Heart left ventricle (tissue), 13 donors: ENCODE measurements at regions not wholly inside any gene's neighbourhood (a gene's known extent, or its start where the extent isn't known, plus 50 kb on each side); places are given as distances from the start of the nearest gene placed in this dataset.

Experiments
- POLR2A ChIP-seq, 2 donors: fragments of 450-650 bp; IDR thresholded peaks; one replicate each; pipeline ENCODE4 v1.6.1; 2017; ENCODE audit warnings: antibody characterized with exemption in 2 of 2, mild to moderate bottlenecking in 2 of 2, moderate library complexity in 2 of 2
- TF ChIP-seq, protein P1 (sequence below), 12 donors: fragments of 200-600 bp; sonication (generic) in 4 of 12; IDR thresholded peaks; one replicate each; pipeline versions ENCODE4 v1.5.0 to v1.8.0; 2018 to 2022; ENCODE audit warnings: antibody characterized with exemption in 12 of 12, mild to moderate bottlenecking in 5 of 12
- donor health status: ischemic (EF 13 %, LVEDD 7.1; RV severe dilation, severe dysfunction).
- donor health status: DM: no; HTN: yes; CAD: no.
- donor health status: DM: no; HTN: no; CAD: no.
- donor health status: ischemic (EF 25% LVEDD 6.9; RV normal size, moderate dysfunction).
- donor health status: ischemic (EF 25% LVEDD 5.7; RV mildly dilated, moderate dysfunction).
- donor health status: ischemic (EF 35%, LVEDD 5.7; RV mildly dilated, moderate dysfunction).
- donor health status: nonischemic (EF 11% LVEDD 7.7; RV severe dilation, severe dysfunction).
- donor health status: DM: yes; HTN: yes; CAD: no.
- donor health status: PGD.
- donor health status: ischemic (EF 29% LVEDD 5.4; RV normal size, mild dysfunction).
- donor health status: nonischemic (EF 23%, LVEDD 6.1; RV moderate dilation, normal function).

- TF ChIP-seq POLR2A (IDR thresholded peaks at IDR 0.05): no peak
- TF ChIP-seq, protein P1, sequence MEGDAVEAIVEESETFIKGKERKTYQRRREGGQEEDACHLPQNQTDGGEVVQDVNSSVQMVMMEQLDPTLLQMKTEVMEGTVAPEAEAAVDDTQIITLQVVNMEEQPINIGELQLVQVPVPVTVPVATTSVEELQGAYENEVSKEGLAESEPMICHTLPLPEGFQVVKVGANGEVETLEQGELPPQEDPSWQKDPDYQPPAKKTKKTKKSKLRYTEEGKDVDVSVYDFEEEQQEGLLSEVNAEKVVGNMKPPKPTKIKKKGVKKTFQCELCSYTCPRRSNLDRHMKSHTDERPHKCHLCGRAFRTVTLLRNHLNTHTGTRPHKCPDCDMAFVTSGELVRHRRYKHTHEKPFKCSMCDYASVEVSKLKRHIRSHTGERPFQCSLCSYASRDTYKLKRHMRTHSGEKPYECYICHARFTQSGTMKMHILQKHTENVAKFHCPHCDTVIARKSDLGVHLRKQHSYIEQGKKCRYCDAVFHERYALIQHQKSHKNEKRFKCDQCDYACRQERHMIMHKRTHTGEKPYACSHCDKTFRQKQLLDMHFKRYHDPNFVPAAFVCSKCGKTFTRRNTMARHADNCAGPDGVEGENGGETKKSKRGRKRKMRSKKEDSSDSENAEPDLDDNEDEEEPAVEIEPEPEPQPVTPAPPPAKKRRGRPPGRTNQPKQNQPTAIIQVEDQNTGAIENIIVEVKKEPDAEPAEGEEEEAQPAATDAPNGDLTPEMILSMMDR (IDR thresholded peaks at IDR 0.05): no peak
Observed at GRCh38 chr15:29637555-29637954, 184.7 kb downstream of the TJP1 start.
